Fibroblast of mammary gland (primary cell): ENCODE measurements at regions not wholly inside any gene's neighbourhood (a gene's known extent, or its start where the extent isn't known, plus 50 kb on each side); places are given as distances from the start of the nearest gene placed in this dataset.

Experiments used
- DNase-seq: peaks from one replicate; pipeline ENCODE4 v3.0.0-alpha.2; 2010; ENCODE audit warnings: low read depth
- H3K4me3 ChIP-seq: 2 replicates; pipeline ENCODE4 v1.5.1; 2011; ENCODE audit warnings: low read depth, mild to moderate bottlenecking, low read length, moderate library complexity; ENCODE audit not compliant: control insufficient read depth
- TF ChIP-seq, protein P1 (sequence below): conservative IDR thresholded peaks from 2 replicates; pipeline ENCODE4 v1.5.1; 2011; ENCODE audit warnings: low read depth, low read length, inconsistent platforms; ENCODE audit not compliant: control insufficient read depth, insufficient read depth

DNA sequence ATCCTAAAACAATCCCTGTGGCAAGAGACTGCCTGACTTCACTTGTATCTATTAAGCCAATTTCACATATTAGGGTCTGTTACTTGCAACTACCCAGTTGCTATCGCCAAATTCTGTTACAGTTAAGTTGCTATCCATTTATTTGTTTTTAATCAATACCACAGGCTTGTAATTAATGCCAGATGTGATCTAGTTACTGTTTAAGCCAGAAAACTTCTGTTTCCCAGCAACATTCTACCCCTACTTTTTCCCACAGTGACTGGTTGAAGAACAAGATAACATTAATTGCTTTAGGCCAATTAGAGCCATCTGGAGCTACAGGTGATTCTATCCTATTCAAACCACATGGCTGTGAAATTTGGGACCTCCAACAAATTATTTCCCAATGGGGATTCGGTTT is 131.3 kb downstream of the ALOX5 start:
- no peak overlapping the region for H3K4me3 ChIP-seq
- peak; percentile 19 for DNase-seq
- TF ChIP-seq, protein P1, sequence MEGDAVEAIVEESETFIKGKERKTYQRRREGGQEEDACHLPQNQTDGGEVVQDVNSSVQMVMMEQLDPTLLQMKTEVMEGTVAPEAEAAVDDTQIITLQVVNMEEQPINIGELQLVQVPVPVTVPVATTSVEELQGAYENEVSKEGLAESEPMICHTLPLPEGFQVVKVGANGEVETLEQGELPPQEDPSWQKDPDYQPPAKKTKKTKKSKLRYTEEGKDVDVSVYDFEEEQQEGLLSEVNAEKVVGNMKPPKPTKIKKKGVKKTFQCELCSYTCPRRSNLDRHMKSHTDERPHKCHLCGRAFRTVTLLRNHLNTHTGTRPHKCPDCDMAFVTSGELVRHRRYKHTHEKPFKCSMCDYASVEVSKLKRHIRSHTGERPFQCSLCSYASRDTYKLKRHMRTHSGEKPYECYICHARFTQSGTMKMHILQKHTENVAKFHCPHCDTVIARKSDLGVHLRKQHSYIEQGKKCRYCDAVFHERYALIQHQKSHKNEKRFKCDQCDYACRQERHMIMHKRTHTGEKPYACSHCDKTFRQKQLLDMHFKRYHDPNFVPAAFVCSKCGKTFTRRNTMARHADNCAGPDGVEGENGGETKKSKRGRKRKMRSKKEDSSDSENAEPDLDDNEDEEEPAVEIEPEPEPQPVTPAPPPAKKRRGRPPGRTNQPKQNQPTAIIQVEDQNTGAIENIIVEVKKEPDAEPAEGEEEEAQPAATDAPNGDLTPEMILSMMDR: no peak

DNA sequence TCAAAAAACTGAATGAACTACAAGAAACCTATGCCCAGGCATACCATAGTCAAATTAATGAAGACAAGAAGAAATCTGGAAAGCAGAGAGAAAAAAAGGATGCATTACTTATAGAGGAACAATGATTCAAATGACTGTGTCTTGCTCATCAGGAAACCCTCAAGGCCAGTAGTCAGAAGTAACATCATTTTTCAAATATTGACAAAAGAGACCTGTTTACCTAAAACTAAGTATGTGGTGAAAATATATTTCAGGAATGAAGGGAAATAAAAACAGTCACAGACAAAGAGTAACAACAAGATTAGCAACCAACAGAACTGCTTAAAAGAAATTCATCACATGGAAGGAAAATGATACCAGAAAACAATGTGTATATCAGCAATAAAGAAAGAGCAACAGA is 128.4 kb downstream of the ALOX5 start:
- TF ChIP-seq, protein P1: no peak
- no peak for DNase-seq
- no peak overlapping the region for H3K4me3 ChIP-seq

DNA sequence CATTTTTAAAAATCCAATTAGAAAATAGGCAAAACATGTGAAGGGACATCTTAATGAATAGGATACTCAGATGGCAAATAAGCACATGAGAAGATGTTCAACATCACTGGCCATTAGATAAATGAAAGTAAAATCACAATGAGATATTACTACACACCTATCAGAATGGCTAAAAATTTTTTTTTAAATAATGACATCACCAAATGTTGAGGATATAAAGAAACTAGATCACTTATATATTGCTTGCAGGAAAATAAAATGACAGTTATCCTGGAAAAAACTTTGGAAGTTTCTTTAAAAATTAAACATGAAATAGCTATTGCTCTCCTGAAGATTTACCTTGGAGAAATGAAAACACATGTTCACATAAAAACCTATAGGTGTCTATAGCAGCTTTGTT is 127.8 kb downstream of the ALOX5 start:
- TF ChIP-seq, protein P1: no peak
- H3K4me3 ChIP-seq: no peak overlapping the region
- no peak for DNase-seq

DNA sequence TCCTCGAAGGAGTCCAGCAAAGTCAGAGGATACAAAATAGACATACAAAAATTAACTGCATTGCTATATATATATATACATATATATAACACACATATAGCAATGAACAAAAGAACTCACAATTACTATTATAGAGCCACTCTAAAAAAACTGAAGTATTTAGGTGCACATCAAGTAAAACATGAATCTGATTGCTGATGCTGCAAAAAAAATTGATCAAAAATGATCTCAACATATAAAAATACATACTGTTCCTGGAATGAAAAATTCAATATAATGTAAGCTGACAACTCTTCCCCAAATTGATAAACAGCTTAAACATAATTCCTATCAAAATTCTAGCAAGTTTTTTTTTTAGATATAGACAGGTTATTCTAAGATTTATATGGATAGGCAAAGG is 126.8 kb downstream of the ALOX5 start:
- no peak for DNase-seq
- TF ChIP-seq, protein P1: no peak
- H3K4me3 ChIP-seq: no peak overlapping the region

DNA sequence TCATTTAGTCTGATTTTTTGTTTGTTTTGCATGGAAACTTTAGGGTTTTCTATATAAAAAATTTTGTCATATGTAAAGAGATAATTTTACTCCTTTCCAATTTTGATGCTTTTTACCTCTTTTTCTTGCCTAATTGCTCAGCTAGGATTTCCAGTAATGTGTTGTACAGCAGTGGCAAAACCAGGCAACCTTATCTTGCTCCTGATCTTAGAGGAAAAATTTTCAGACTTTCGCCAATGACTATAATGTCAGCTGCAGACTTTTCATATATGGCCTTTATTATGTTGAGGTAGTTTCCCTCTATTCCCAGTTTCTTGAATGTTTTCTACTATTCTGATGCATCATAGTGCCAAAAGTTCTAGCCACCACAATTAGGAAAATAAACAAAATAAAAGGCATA is 126.3 kb downstream of the ALOX5 start:
- TF ChIP-seq, protein P1: no peak

DNA sequence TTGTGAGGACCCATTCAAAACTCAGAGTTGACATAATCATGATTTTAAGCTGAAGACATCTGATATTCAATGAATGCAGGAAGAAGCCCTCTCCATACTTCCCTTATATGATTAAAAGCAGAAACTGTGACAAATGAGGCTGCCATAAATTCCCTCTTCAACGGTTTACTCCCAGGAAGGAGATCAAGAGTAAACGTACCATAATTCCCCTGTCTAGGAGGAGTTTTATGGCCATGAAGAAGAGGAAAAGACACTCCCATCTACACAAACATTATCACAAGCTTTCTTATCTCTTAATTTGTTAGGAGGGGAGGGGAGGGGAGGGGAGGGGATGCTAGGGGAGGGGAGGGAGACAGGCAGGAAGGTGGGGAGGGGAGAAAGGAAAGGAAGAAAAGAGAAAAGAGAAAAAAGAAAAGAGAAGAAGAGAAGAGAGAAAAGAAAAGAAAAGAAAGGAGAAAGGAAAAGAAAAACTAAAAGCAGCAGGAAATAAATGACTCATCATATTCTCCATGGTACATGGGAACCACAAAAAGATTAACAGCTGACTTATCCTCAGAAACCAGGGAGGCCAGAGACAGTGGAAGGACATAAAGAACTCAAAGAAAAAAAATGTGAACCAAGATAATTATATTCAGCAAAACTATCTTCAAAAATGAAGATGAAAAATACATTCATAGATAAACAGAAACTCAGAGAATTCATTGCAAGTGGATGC is 121.6 kb downstream of the ALOX5 start:
- TF ChIP-seq, protein P1: no peak
- peak; percentile 41 for DNase-seq
- no peak overlapping the region for H3K4me3 ChIP-seq

More for the DNA sequence above, 126.3 kb downstream of the ALOX5 start:
- DNase-seq: no peak
- H3K4me3 ChIP-seq: no peak overlapping the region
